ENCODE measurements at regions not wholly inside any gene's neighbourhood (a gene's known extent, or its start where the extent isn't known, plus 50 kb on each side); places are given as distances from the start of the nearest gene placed in this dataset.

DNA sequence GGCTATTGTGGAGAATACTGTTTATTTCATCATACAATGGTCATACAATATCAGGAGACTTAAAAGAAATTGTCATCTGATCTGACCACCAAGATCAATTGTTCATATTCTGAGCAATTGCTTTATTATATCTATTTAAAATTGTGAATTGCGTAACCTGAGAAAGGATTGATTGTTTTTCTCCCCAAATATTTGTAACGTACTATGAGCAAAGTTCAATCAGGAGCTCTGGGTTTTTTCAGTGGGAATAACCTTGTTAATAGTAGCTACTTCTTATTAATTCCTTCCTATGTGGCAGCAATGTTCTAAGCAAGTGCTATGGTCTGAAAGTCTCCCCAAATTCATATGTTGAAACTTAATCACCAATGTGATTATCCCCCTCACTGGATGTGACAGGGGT lies 323.1 kb downstream of the ZPLD1 start:
- no peak for DNase-seq (ENCODE audit: extremely low spot score, unreplicated experiment)
- Mint-ChIP-seq H3K27ac (no peak overlapping the region), H3K4me1 (ENCODE audit: unreplicated experiment) (no peaks in the 10 kb centered on the region), H3K27me3 (no peaks in the 10 kb centered on the region), H3K4me3 (no peak overlapping the region), H3K9me3 (no peaks in the 10 kb centered on the region), H3K36me3 (no peaks in the 10 kb centered on the region)
- TF ChIP-seq, protein P1, sequence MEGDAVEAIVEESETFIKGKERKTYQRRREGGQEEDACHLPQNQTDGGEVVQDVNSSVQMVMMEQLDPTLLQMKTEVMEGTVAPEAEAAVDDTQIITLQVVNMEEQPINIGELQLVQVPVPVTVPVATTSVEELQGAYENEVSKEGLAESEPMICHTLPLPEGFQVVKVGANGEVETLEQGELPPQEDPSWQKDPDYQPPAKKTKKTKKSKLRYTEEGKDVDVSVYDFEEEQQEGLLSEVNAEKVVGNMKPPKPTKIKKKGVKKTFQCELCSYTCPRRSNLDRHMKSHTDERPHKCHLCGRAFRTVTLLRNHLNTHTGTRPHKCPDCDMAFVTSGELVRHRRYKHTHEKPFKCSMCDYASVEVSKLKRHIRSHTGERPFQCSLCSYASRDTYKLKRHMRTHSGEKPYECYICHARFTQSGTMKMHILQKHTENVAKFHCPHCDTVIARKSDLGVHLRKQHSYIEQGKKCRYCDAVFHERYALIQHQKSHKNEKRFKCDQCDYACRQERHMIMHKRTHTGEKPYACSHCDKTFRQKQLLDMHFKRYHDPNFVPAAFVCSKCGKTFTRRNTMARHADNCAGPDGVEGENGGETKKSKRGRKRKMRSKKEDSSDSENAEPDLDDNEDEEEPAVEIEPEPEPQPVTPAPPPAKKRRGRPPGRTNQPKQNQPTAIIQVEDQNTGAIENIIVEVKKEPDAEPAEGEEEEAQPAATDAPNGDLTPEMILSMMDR (conservative IDR thresholded peaks at IDR 0.05) = no peak

DNA sequence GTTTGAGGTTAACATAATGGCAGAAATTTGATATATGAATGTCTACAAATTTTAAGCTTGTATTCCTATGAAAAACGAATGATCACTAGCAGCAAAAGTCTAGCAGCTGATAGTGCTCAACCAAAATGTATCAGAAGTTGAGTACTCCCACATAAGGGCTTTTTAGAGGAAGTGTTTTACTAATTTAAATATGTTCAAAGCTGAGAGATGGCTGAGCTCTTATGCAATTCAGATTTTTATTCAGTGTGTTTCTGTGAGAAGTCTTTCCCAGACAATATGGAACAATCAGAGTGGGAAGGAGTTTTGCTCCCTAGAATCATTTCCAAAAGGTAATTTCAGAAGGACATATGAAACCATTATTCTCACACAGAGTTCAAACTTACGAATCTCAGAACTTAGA lies 327.0 kb downstream of the ZPLD1 start:
- no peak overlapping the region for H3K4me3 Mint-ChIP-seq
- no peaks in the 10 kb centered on the region for H3K27me3 Mint-ChIP-seq
- H3K36me3 Mint-ChIP-seq = no peaks in the 10 kb centered on the region
- no peak overlapping the region for H3K27ac Mint-ChIP-seq
- DNase-seq (ENCODE audit: extremely low spot score, unreplicated experiment) = no peak
- no peaks in the 10 kb centered on the region for H3K9me3 Mint-ChIP-seq
- no peaks in the 10 kb centered on the region for H3K4me1 Mint-ChIP-seq (ENCODE audit: unreplicated experiment)
- TF ChIP-seq, protein P1 (conservative IDR thresholded peaks at IDR 0.05) = no peak

DNA sequence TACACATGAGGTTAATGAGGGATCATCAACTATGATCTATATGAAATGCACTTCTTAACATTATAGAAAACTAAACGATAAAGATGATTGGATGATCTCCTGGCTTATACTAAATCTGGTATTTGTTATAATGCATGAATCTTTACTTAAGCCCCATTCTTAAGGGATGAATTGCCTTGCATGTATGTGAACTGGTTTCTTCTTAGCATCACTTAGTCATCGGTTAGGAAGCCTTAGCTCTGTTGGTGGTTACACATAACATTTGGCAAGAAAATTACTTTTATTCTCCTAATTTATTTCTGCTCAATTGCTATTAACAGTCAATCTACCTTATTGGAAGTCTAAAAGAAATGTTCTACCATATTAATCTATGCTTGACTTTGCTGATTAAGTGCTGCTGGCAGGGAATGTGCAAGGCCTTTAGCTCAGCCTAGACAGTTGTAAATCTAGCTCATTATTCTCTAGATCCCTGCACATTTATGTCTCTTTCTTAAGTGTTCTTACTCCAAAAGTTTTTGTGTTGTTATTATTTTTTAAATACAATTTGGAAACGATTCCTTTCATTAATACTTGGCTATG lies 356.0 kb downstream of the ZPLD1 start:
- TF ChIP-seq, protein P1 (conservative IDR thresholded peaks at IDR 0.05) = no peak
- Mint-ChIP-seq H3K36me3 (no peaks in the 10 kb centered on the region), H3K9me3 (no peaks in the 10 kb centered on the region), H3K4me3 (no peak overlapping the region), H3K27me3 (no peaks in the 10 kb centered on the region), H3K27ac (no peak overlapping the region), H3K4me1 (ENCODE audit: unreplicated experiment) (peaks cover 4% of the 10 kb centered on the region)
- DNase-seq (ENCODE audit: extremely low spot score, unreplicated experiment) = no peak

GRCh38 chr3:102791641-102792589 lies 357.1 kb downstream of the ZPLD1 start:
- Mint-ChIP-seq H3K36me3 (no peaks in the 10 kb centered on the region), H3K9me3 (no peaks in the 10 kb centered on the region), H3K27ac (no peak overlapping the region), H3K4me1 (ENCODE audit: unreplicated experiment) (peaks cover 8% of the 10 kb centered on the region), H3K27me3 (no peaks in the 10 kb centered on the region), H3K4me3 (no peak overlapping the region)
- TF ChIP-seq, protein P1 (conservative IDR thresholded peaks at IDR 0.05) = no peak
- DNase-seq (ENCODE audit: extremely low spot score, unreplicated experiment) = no peak

DNA sequence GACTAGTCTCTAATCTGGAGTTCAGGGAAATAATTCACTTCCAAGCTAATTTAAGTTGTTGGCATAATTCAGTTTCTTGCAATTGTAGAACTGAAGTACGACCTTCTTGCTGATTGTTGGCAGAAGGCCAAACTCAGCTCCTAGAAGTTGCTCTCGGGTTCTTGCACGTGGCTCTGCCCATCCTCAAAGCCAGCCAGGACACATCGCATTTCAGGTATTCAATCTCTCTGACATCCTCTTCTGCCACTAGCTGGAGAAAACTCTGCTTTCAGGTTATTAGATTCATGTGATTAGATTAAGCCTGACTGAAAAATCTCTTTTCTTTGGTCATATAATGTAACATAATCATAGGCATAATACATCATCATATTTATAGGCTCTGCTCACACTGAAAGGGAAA lies 362.0 kb downstream of the ZPLD1 start:
- Mint-ChIP-seq H3K36me3 (no peaks in the 10 kb centered on the region), H3K9me3 (no peaks in the 10 kb centered on the region), H3K4me1 (ENCODE audit: unreplicated experiment) (peaks cover 15% of the 10 kb centered on the region), H3K4me3 (no peak overlapping the region), H3K27ac (no peak overlapping the region), H3K27me3 (no peaks in the 10 kb centered on the region)
- TF ChIP-seq, protein P1 (conservative IDR thresholded peaks at IDR 0.05) = no peak
- DNase-seq (ENCODE audit: extremely low spot score, unreplicated experiment) = no peak

Measured in type B pancreatic cell (in vitro differentiated cells).